ENCODE measurements at regions not wholly inside any gene's neighbourhood (a gene's known extent, or its start where the extent isn't known, plus 50 kb on each side); places are given as distances from the start of the nearest gene placed in this dataset.
"Not testable (repeated sequence)": the region's sequence is repeated elsewhere in the genome, so short reads cannot be mapped to it uniquely, and the experiment has no call there.

DNA sequence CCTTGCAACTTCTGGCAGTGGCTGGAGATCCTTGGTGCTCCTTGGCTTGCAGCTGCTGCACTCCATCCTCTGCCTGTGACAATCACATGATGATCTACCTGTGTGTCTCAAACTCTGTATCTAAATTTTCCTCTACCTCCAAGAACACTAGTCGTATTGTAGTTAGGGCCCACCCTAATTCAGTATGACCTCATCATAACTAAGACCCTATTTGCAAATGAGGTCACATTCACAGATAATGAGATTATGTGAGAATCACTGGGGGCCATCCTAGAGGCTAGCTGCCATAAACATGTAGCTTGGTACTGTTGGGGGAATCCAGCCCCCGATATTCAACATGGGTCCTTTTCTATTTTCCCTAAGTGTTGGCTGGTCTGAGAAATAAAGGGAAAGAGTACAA lies 183.0 kb upstream of the SMLR1 start:
- Mint-ChIP-seq H3K27me3 (no peaks in the 10 kb centered on the region), H3K4me1 (ENCODE audit: low read depth) (no peaks in the 10 kb centered on the region), H3K27ac (no peak overlapping the region), H3K36me3 (ENCODE audit: low read depth) (no peaks in the 10 kb centered on the region), H3K4me3 (no peak overlapping the region), H3K9me3 (peaks cover 2% of the 10 kb centered on the region)
- ChIA-PET POLR2A (no interaction called here), CTCF (no interaction called here)
- Histone ChIP-seq H3K4me1 (ENCODE audit: insufficient read depth, low read length) (no peaks in the 10 kb centered on the region), H3K27ac (ENCODE audit: low read depth in 1 of 2, low read length in 2 of 2) (no peak overlapping the region), H3K36me3 (ENCODE audit: insufficient read depth, low read length) (no peaks in the 10 kb centered on the region), H3K9me3 (ENCODE audit: control insufficient read depth in 1 of 2, insufficient read depth in 1 of 2, low read length in 2 of 2) (peaks cover 4 to 16% of the 10 kb centered on the region in 2 experiments), H3K4me3 (ENCODE audit: low read length) (no peak overlapping the region), H3K27me3 (ENCODE audit: control insufficient read depth in 1 of 2, insufficient read depth in 2 of 2, low read length in 2 of 2) (no peaks in the 10 kb centered on the region)
- intact Hi-C loops (cut with DNase I, micrococcal nuclease): no loop called here
- TF ChIP-seq, protein P1, sequence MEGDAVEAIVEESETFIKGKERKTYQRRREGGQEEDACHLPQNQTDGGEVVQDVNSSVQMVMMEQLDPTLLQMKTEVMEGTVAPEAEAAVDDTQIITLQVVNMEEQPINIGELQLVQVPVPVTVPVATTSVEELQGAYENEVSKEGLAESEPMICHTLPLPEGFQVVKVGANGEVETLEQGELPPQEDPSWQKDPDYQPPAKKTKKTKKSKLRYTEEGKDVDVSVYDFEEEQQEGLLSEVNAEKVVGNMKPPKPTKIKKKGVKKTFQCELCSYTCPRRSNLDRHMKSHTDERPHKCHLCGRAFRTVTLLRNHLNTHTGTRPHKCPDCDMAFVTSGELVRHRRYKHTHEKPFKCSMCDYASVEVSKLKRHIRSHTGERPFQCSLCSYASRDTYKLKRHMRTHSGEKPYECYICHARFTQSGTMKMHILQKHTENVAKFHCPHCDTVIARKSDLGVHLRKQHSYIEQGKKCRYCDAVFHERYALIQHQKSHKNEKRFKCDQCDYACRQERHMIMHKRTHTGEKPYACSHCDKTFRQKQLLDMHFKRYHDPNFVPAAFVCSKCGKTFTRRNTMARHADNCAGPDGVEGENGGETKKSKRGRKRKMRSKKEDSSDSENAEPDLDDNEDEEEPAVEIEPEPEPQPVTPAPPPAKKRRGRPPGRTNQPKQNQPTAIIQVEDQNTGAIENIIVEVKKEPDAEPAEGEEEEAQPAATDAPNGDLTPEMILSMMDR (IDR thresholded peaks at IDR 0.05): no peak
- no peak for DNase-seq
- no peak for ATAC-seq (ENCODE audit: poor library complexity)

DNA sequence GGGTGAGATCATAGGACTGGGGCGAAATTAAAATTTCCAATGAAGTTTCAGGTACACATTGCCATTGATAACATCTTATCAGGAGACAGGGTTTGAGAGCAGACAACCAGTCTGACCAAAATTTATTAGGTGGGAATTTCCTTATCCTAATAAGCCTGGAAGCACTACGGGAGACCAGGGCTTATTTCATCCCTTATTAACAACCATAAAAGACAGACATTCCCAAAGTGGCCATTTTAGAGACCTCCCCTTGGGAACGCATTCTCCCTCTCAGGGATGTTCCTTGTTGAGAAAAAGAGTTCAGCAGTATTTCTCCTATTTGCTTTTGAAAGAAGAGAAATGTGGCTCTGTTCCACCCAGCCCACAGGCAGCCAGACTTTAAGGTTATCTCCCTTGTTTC lies 182.4 kb upstream of the SMLR1 start:
- DNase-seq; H3K4me1 ChIP-seq (ENCODE audit: insufficient read depth, low read length); CTCF ChIA-PET; intact Hi-C loops (cut with DNase I, micrococcal nuclease); POLR2A ChIA-PET; H3K4me3 ChIP-seq (ENCODE audit: low read length); H3K27ac ChIP-seq (ENCODE audit: low read depth in 1 of 2, low read length in 2 of 2); H3K4me1 Mint-ChIP-seq (ENCODE audit: low read depth); H3K27me3 ChIP-seq (ENCODE audit: control insufficient read depth in 1 of 2, insufficient read depth in 2 of 2, low read length in 2 of 2); H3K27ac Mint-ChIP-seq; ATAC-seq (ENCODE audit: poor library complexity); H3K9me3 Mint-ChIP-seq; H3K36me3 Mint-ChIP-seq (ENCODE audit: low read depth); H3K27me3 Mint-ChIP-seq; H3K4me3 Mint-ChIP-seq; H3K36me3 ChIP-seq (ENCODE audit: insufficient read depth, low read length): not testable (repeated sequence)
- H3K9me3 ChIP-seq (ENCODE audit: control insufficient read depth in 1 of 2, insufficient read depth in 1 of 2, low read length in 2 of 2): peaks cover 4 to 16% of the 10 kb centered on the region in 2 experiments

DNA sequence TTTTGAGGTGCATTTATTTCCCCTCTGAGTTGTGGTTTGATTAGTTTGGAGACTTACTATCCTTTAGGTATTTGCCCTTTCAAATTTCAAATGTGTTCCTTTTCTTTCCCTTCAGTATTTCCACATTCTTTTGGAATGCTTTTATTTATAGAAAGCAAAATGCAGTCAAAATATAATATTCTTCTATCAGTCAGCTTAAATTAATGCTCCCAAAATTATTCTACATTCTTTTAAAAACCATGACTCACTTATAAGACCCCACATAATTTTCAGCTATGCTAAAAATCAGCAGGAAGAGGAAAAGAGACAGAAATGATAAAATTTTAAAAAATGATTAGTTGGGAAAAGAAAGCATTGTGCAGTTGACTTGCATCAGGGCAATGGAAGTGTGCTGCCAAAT lies 180.0 kb upstream of the SMLR1 start:
- POLR2A ChIA-PET: no interaction called here
- ATAC-seq (ENCODE audit: poor library complexity) (no peak), DNase-seq (no peak)
- H3K27me3 ChIP-seq (ENCODE audit: control insufficient read depth in 1 of 2, insufficient read depth in 2 of 2, low read length in 2 of 2): no peaks in the 10 kb centered on the region
- no peaks in the 10 kb centered on the region for H3K36me3 ChIP-seq (ENCODE audit: insufficient read depth, low read length)
- Mint-ChIP-seq H3K36me3 (ENCODE audit: low read depth) (no peaks in the 10 kb centered on the region), H3K27me3 (no peaks in the 10 kb centered on the region), H3K4me3 (no peak overlapping the region), H3K4me1 (ENCODE audit: low read depth) (no peaks in the 10 kb centered on the region), H3K27ac (no peak overlapping the region), H3K9me3 (peaks cover 2% of the 10 kb centered on the region)
- CTCF ChIA-PET: no interaction called here
- TF ChIP-seq, protein P1 (IDR thresholded peaks at IDR 0.05): no peak
- intact Hi-C loops (cut with DNase I, micrococcal nuclease): no loop called here
- no peak overlapping the region for H3K27ac ChIP-seq (ENCODE audit: low read depth in 1 of 2, low read length in 2 of 2)
- H3K4me1 ChIP-seq (ENCODE audit: insufficient read depth, low read length): no peaks in the 10 kb centered on the region
- H3K4me3 ChIP-seq (ENCODE audit: low read length): no peak overlapping the region
- peaks cover 4 to 16% of the 10 kb centered on the region in 2 experiments for H3K9me3 ChIP-seq (ENCODE audit: control insufficient read depth in 1 of 2, insufficient read depth in 1 of 2, low read length in 2 of 2)

DNA sequence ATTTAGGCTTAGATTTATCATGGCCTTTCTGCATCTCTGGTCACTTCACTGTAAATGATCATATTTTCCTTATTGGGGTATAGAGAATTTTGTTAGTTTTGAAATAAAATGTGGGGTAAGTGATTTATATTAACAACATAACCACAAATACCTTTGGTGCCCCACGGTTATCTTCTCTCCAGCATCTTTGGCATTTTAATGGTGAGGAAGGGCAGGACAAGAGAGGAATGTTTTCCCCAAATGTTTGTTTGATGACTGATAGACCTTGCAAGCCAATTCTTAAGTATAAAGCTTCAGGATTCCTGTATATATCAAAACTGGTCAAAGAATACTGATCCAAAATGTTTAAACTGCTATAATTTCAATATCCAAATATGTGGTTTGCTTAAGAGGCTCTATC lies 171.6 kb upstream of the SMLR1 start:
- no peaks in the 10 kb centered on the region for H3K27me3 ChIP-seq (ENCODE audit: control insufficient read depth in 1 of 2, insufficient read depth in 2 of 2, low read length in 2 of 2)
- ChIA-PET POLR2A (no interaction called here), CTCF (no interaction called here)
- DNase-seq (no peak), ATAC-seq (ENCODE audit: poor library complexity) (no peak)
- H3K27me3 Mint-ChIP-seq: no peaks in the 10 kb centered on the region
- no peaks in the 10 kb centered on the region for H3K9me3 ChIP-seq (ENCODE audit: control insufficient read depth in 1 of 2, insufficient read depth in 1 of 2, low read length in 2 of 2)
- no peak overlapping the region for H3K4me3 ChIP-seq (ENCODE audit: low read length)
- TF ChIP-seq, protein P1 (IDR thresholded peaks at IDR 0.05): no peak
- no peaks in the 10 kb centered on the region for H3K9me3 Mint-ChIP-seq
- no peaks in the 10 kb centered on the region for H3K4me1 Mint-ChIP-seq (ENCODE audit: low read depth)
- H3K36me3 ChIP-seq (ENCODE audit: insufficient read depth, low read length): no peaks in the 10 kb centered on the region
- no peak overlapping the region for H3K27ac Mint-ChIP-seq
- H3K4me1 ChIP-seq (ENCODE audit: insufficient read depth, low read length): no peaks in the 10 kb centered on the region
- H3K27ac ChIP-seq (ENCODE audit: low read depth in 1 of 2, low read length in 2 of 2): no peak overlapping the region
- H3K4me3 Mint-ChIP-seq: no peak overlapping the region
- no peaks in the 10 kb centered on the region for H3K36me3 Mint-ChIP-seq (ENCODE audit: low read depth)
- intact Hi-C loops (cut with DNase I, micrococcal nuclease): no loop called here

All from CD4-positive, alpha-beta T cell (primary cell).